GM12878 (cell line): ENCODE measurements at regions not wholly inside any gene's neighbourhood (a gene's known extent, or its start where the extent isn't known, plus 50 kb on each side); places are given as distances from the start of the nearest gene placed in this dataset.

ENCODE experiments used
- ATAC-seq: fragments of 200-7000 bp; cut with Tn5 transposase; 3 replicates; pipeline ENCODE4 v1.9.1; 2020; ENCODE audit warnings: mild to moderate bottlenecking, moderate library complexity
- BruUV-seq: library from RNA; stranded (reverse); fragments of 400-500 nt; replicated peaks from 2 replicates; lab custom pipeline; 2021; lab: Mats Ljungman, UMichigan
- CTCF ChIA-PET: fragments of 300-600 bp; sonication (Branson Sonifier 250); formaldehyde crosslinking; extraction: SDS; loops from one replicate; lab custom pipeline; 2021; ENCODE audit warnings: inconsistent platforms; lab: Yijun Ruan, JAX
- POLR2A ChIA-PET: fragments of 350-600 bp; formaldehyde crosslinking; extraction: SDS; loops from one replicate; lab custom pipeline; 2021; ENCODE audit warnings: inconsistent platforms; lab: Charles Lee
- RAD21 ChIA-PET: fragments of 300-600 bp; sonication (Branson Sonifier 250); formaldehyde crosslinking; loops from one replicate; lab custom pipeline; 2023; ENCODE audit warnings: antibody characterized with exemption; ENCODE audit not compliant: unreplicated experiment; lab: Charles Lee
- SMC1A ChIA-PET: fragments of 300-600 bp; sonication (Branson Sonifier 250); formaldehyde crosslinking; loops from one replicate; lab custom pipeline; 2023; ENCODE audit not compliant: unreplicated experiment, uncharacterized antibody; lab: Charles Lee
- DNase-seq: peaks from one replicate; pipeline ENCODE4 v3.0.0-alpha.2; 2011; ENCODE audit warnings: low read depth, low spot score
- FAIRE-seq: peaks from 3 replicates; lab custom pipeline; 2011; peaks lifted over from hg19 to GRCh38; lab: Jason Lieb, UNC
- H2AFZ ChIP-seq: 2 replicates; pipeline ENCODE4 v1.6.0; 2011; ENCODE audit warnings: low read depth, low read length, control low read depth; ENCODE audit not compliant: control insufficient read depth
- H3K27ac ChIP-seq: 2 replicates; pipeline ENCODE4 v1.5.1; 2011; ENCODE audit warnings: control low read depth; ENCODE audit not compliant: control insufficient read depth, insufficient read depth
- H3K27me3 ChIP-seq, 2 experiments: replicated peaks in 1 of 2; 2 replicates each; pipeline versions ENCODE4 v1.6.0 to v1.6.1; 2011; ENCODE audit warnings: low read length in 1 of 2; ENCODE audit not compliant: control insufficient read depth in 2 of 2, insufficient read depth in 2 of 2
- H3K36me3 ChIP-seq, 2 experiments: 2 replicates each; pipeline ENCODE4 v1.5.1; 2011; ENCODE audit warnings: low read length in 1 of 2; ENCODE audit not compliant: control insufficient read depth in 2 of 2, insufficient read depth in 2 of 2
- H3K4me1 ChIP-seq: 2 replicates; pipeline ENCODE4 v1.6.1; 2011; ENCODE audit warnings: mild to moderate bottlenecking, low read length, moderate library complexity, mixed read lengths; ENCODE audit not compliant: control insufficient read depth, insufficient read depth
- H3K4me2 ChIP-seq: 2 replicates; pipeline ENCODE4 v1.6.0; 2011; ENCODE audit warnings: control low read depth; ENCODE audit not compliant: control insufficient read depth, insufficient read depth
- H3K4me3 ChIP-seq: fragments of 200-600 bp; sonication (generic); 2 replicates; pipeline ENCODE4 v1.5.1; 2016
- H3K79me2 ChIP-seq: 2 replicates; pipeline ENCODE4 v1.6.0; 2011; ENCODE audit warnings: low read length; ENCODE audit not compliant: control insufficient read depth, insufficient read depth
- H3K9ac ChIP-seq: 2 replicates; pipeline ENCODE4 v1.8.0; 2011; ENCODE audit warnings: low read length, control low read depth, mixed read lengths; ENCODE audit not compliant: control insufficient read depth, insufficient read depth
- H3K9me3 ChIP-seq: replicated peaks from 3 replicates; pipeline ENCODE4 v1.5.1; 2011; ENCODE audit warnings: mild to moderate bottlenecking, low read length; ENCODE audit not compliant: control insufficient read depth, insufficient read depth
- H4K20me1 ChIP-seq: 2 replicates; pipeline ENCODE4 v1.6.0; 2011; ENCODE audit not compliant: control insufficient read depth, insufficient read depth
- BHLHE40 ChIP-seq, 2 experiments: fragments of 450-650 bp in 1 of 2; IDR thresholded peaks; 2 replicates each; pipeline ENCODE4 v1.6.1; 2011 to 2017; ENCODE audit warnings: low read depth in 2 of 2, borderline replicate concordance in 1 of 2, improper control_type of control experiment in 1 of 2, low read length in 1 of 2, mild to moderate bottlenecking in 1 of 2
- ELK1 ChIP-seq: IDR thresholded peaks from 2 replicates; pipeline ENCODE4 v1.6.1; 2012; ENCODE audit warnings: low read depth, low read length, improper control_type of control experiment
- FOS ChIP-seq: IDR thresholded peaks from 3 replicates; pipeline ENCODE4 v1.6.1; 2011; ENCODE audit warnings: borderline replicate concordance; ENCODE audit not compliant: insufficient read length; ENCODE audit errors: extremely low read depth
- HDGF ChIP-seq: fragments of 450-650 bp; IDR thresholded peaks from 2 replicates; pipeline ENCODE4 v1.6.1; 2016; ENCODE audit warnings: antibody characterized with exemption
- IRF3 ChIP-seq: fragments of 450-650 bp; IDR thresholded peaks from 2 replicates; pipeline ENCODE4 v1.6.1; 2014; ENCODE audit warnings: mild to moderate bottlenecking
- TAF1 ChIP-seq: IDR thresholded peaks from 2 replicates; pipeline ENCODE4 v1.6.1; 2011; ENCODE audit warnings: mild to moderate bottlenecking, low read depth, low read length, borderline replicate concordance
- YBX1 ChIP-seq: fragments of 450-650 bp; IDR thresholded peaks from 2 replicates; pipeline ENCODE4 v1.6.1; 2016; ENCODE audit warnings: antibody characterized with exemption
- WGBS: methylation state at CpG from one replicate; pipeline ENCODE4 v1.1.6; 2016; ENCODE audit warnings: low lambda C conversion rate; ENCODE audit not compliant: insufficient replicate concordance, insufficient coverage; ENCODE audit errors: missing lambda C conversion rate; 5-methylcytosine and 5-hydroxymethylcytosine counted together
- in situ Hi-C: fragments of 300-500 bp; cut with MboI; formaldehyde crosslinking; loops from 9 replicates; pipeline ENCODE4 v1.14.3; 2018; ENCODE audit warnings: mixed read lengths
- intact Hi-C: fragments of 100-400 bp; cut with micrococcal nuclease; formaldehyde crosslinking; loops from one replicate; pipeline ENCODE4 v1.14.2; 2022; ENCODE audit not compliant: unreplicated experiment
- TF ChIP-seq, protein P1 (sequence below): IDR thresholded peaks from 2 replicates; pipeline ENCODE4 v1.6.1; 2012; ENCODE audit warnings: low read depth, low read length, improper control_type of control experiment

DNA sequence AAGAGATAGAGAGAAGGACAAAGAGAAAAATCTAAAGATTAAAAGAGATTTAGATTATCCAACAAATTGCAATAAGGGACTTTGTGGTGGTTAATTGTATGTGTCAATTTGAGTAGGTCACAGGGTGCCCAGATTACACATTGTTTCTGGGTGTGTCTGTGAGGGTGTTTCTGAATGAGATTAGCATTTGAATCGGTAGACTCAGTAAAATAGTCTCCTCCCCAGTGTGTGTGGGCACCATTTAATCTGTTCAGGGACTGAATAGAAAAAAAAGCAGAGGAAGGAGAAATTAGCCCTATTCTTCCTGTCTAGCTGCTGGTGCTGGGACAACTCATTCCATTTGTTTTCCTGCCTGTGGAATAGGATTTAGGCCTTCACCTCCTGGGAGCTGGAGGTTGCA lies 339.8 kb upstream of the EPHA4 start (continued):
- TF ChIP-seq HDGF (no peak), IRF3 (no peak)

DNA sequence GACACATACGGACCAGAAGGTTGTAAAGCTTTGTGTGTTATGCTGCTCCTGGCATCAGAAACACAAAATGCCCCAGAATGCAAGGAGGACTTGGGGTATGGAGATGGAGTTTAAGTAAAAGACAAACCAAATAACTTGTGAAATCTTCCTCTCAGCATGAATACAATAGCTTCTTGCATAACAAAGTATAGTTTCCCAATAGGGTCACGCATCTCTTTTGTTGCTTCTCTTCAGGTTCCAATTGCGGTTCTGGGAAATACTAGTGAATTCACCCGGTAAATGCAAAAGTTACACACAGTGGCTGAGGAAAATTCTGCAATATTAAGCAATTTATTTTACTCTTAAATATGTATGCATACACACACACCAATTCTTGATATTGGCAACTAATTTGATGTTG lies 339.2 kb upstream of the EPHA4 start:
- intact Hi-C loops = no loop called here
- ChIA-PET CTCF (no interaction called here), POLR2A (no interaction called here), RAD21 (no interaction called here), SMC1A (no interaction called here)
- Histone ChIP-seq H3K4me3 (no peak overlapping the region), H2AFZ (no peak overlapping the region), H3K9me3 (no peaks in the 10 kb centered on the region), H3K36me3 (no peaks in the 10 kb centered on the region), H4K20me1 (no peaks in the 10 kb centered on the region), H3K79me2 (no peaks in the 10 kb centered on the region), H3K9ac (no peak overlapping the region), H3K27ac (no peak overlapping the region), H3K27me3 (no peaks in the 10 kb centered on the region), H3K4me2 (no peak overlapping the region), H3K4me1 (no peaks in the 10 kb centered on the region)
- WGBS = 40% methylated on average over 4 of the region's 4 CpGs
- ATAC-seq = no peak
- no peak for FAIRE-seq
- DNase-seq = no peak
- no TSS peak for BruUV-seq
- in situ Hi-C loops = no loop called here
- no peak for TF ChIP-seq BHLHE40 (IDR thresholded peaks at IDR 0.05; ENCODE audit: borderline replicate concordance in 1 of 2, low read depth in 2 of 2, low read length in 1 of 2)
- TF ChIP-seq FOS = no peak
- no peak for TF ChIP-seq YBX1
- no peak for TF ChIP-seq TAF1
- TF ChIP-seq ELK1 = no peak
- TF ChIP-seq, protein P1, sequence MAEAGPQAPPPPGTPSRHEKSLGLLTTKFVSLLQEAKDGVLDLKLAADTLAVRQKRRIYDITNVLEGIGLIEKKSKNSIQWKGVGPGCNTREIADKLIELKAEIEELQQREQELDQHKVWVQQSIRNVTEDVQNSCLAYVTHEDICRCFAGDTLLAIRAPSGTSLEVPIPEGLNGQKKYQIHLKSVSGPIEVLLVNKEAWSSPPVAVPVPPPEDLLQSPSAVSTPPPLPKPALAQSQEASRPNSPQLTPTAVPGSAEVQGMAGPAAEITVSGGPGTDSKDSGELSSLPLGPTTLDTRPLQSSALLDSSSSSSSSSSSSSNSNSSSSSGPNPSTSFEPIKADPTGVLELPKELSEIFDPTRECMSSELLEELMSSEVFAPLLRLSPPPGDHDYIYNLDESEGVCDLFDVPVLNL = no peak
- no peak for TF ChIP-seq HDGF
